IMR-90 (cell line): ENCODE measurements at regions not wholly inside any gene's neighbourhood (a gene's known extent, or its start where the extent isn't known, plus 50 kb on each side); places are given as distances from the start of the nearest gene placed in this dataset.
A peak's percentile ranks its signal among the peaks of the same experiment; 100 is the strongest.

Source experiments
- ATAC-seq: fragments of 200-7000 bp; cut with Tn5 transposase; 2 replicates; pipeline ENCODE4 v1.9.1; 2020; ENCODE audit warnings: low read depth, mild to moderate bottlenecking, moderate library complexity
- BruUV-seq: library from RNA; stranded (reverse); fragments of 400-500 nt; replicated peaks from 2 replicates; lab custom pipeline; 2021; lab: Mats Ljungman, UMichigan
- CTCF ChIA-PET: fragments of 300-600 bp; formaldehyde crosslinking; extraction: SDS; loops from one replicate; lab custom pipeline; 2021; ENCODE audit warnings: antibody characterized with exemption; lab: Yijun Ruan, JAX
- POLR2A ChIA-PET: fragments of 300-600 bp; sonication (Branson Sonifier 250); formaldehyde crosslinking; loops from one replicate; lab custom pipeline; 2022; ENCODE audit warnings: antibody characterized with exemption; ENCODE audit not compliant: unreplicated experiment; lab: Charles Lee
- DNase-seq: peaks from one replicate; pipeline ENCODE4 v3.0.0; 2013
- H2AFZ ChIP-seq: replicated peaks from 2 replicates; pipeline ENCODE3; 2013; ENCODE audit warnings: low read length, mild to moderate bottlenecking; ENCODE audit not compliant: poor library complexity
- H2AK5ac ChIP-seq: 2 replicates; pipeline ENCODE4 v1.6.1; 2013; ENCODE audit warnings: low read depth, low read length, inconsistent platforms
- H2AK9ac ChIP-seq: replicated peaks from 2 replicates; pipeline ENCODE3; 2013; ENCODE audit warnings: mild to moderate bottlenecking, low read depth, low read length, moderate library complexity; ENCODE audit not compliant: poor library complexity
- H2BK120ac ChIP-seq: 2 replicates; pipeline ENCODE4 v1.6.1; 2013; ENCODE audit warnings: low read depth, low read length, inconsistent platforms
- H2BK15ac ChIP-seq: 3 replicates; pipeline ENCODE4 v1.6.1; 2013; ENCODE audit warnings: low read depth, low read length, inconsistent platforms
- H2BK20ac ChIP-seq: 2 replicates; pipeline ENCODE4 v1.6.1; 2013; ENCODE audit warnings: low read depth, mild to moderate bottlenecking, inconsistent platforms, low read length, moderate library complexity
- H2BK5ac ChIP-seq: 2 replicates; pipeline ENCODE4 v1.6.1; 2013; ENCODE audit warnings: mild to moderate bottlenecking, low read depth, low read length, inconsistent platforms; ENCODE audit not compliant: poor library complexity, severe bottlenecking
- H3K14ac ChIP-seq: replicated peaks from 2 replicates; pipeline ENCODE4 v1.6.1; 2013; ENCODE audit warnings: low read depth, low read length, inconsistent platforms
- H3K18ac ChIP-seq: 2 replicates; pipeline ENCODE4 v1.6.1; 2013; ENCODE audit warnings: low read depth, low read length, control low read depth
- H3K23ac ChIP-seq: 2 replicates; pipeline ENCODE4 v1.6.1; 2013; ENCODE audit warnings: low read depth, low read length, inconsistent platforms
- H3K27ac ChIP-seq: 2 replicates; pipeline ENCODE4 v1.5.1; 2013; ENCODE audit warnings: mild to moderate bottlenecking, control low read depth, low read length; ENCODE audit not compliant: insufficient read depth
- H3K27me3 ChIP-seq: 2 replicates; pipeline ENCODE4 v1.6.1; 2013; ENCODE audit warnings: low read length; ENCODE audit not compliant: control insufficient read depth, insufficient read depth
- H3K36me3 ChIP-seq: 2 replicates; pipeline ENCODE4 v1.6.1; 2013; ENCODE audit warnings: low read length, mixed read lengths; ENCODE audit not compliant: control insufficient read depth, insufficient read depth
- H3K4ac ChIP-seq: 2 replicates; pipeline ENCODE4 v1.6.1; 2013; ENCODE audit warnings: low read depth, low read length, inconsistent platforms
- H3K4me1 ChIP-seq: 2 replicates; pipeline ENCODE4 v1.6.1; 2013; ENCODE audit warnings: low read length, mixed read lengths; ENCODE audit not compliant: control insufficient read depth, insufficient read depth
- H3K4me2 ChIP-seq: 2 replicates; pipeline ENCODE4 v1.6.1; 2013; ENCODE audit warnings: low read depth, mild to moderate bottlenecking, control low read depth, low read length, moderate library complexity
- H3K4me3 ChIP-seq: 2 replicates; pipeline ENCODE4 v1.5.1; 2013; ENCODE audit warnings: low read depth, mild to moderate bottlenecking, control low read depth, low read length, moderate library complexity; ENCODE audit not compliant: insufficient read depth
- H3K56ac ChIP-seq: 2 replicates; pipeline ENCODE4 v1.6.1; 2013; ENCODE audit warnings: low read length, inconsistent platforms; ENCODE audit not compliant: insufficient read depth; ENCODE audit errors: extremely low read depth
- H3K79me1 ChIP-seq, 2 experiments: 2 replicates each; pipeline ENCODE4 v1.6.1; 2013; ENCODE audit warnings: low read length in 2 of 2, inconsistent platforms in 1 of 2, low read depth in 1 of 2
- H3K9ac ChIP-seq: 2 replicates; pipeline ENCODE4 v1.6.1; 2013; ENCODE audit warnings: low read depth, low read length, control low read depth
- H3K9me1 ChIP-seq: 2 replicates; pipeline ENCODE4 v1.6.1; 2013; ENCODE audit warnings: low read length, inconsistent platforms; ENCODE audit not compliant: insufficient read depth
- H3K9me3 ChIP-seq: 2 replicates; pipeline ENCODE4 v1.6.1; 2013; ENCODE audit warnings: low read length; ENCODE audit not compliant: control insufficient read depth, insufficient read depth
- H4K20me1 ChIP-seq: 2 replicates; pipeline ENCODE4 v1.6.1; 2013; ENCODE audit warnings: low read length, inconsistent platforms; ENCODE audit not compliant: insufficient read depth
- H4K5ac ChIP-seq: 2 replicates; pipeline ENCODE4 v1.6.1; 2013; ENCODE audit warnings: mild to moderate bottlenecking, low read depth, low read length, control low read depth
- H4K8ac ChIP-seq, 2 experiments: 2 replicates each; pipeline ENCODE4 v1.6.1; 2013; ENCODE audit warnings: low read depth in 2 of 2, low read length in 2 of 2, control low read depth in 1 of 2, inconsistent platforms in 1 of 2
- H4K91ac ChIP-seq: 2 replicates; pipeline ENCODE4 v1.6.1; 2013; ENCODE audit warnings: low read depth, low read length, inconsistent platforms; ENCODE audit not compliant: insufficient read depth
- BHLHE40 ChIP-seq: fragments of 150-350 bp; IDR thresholded peaks from 2 replicates; pipeline ENCODE4 v1.6.1; 2016; ENCODE audit warnings: mild to moderate bottlenecking, low read depth, low read length
- CEBPB ChIP-seq: IDR thresholded peaks from 2 replicates; pipeline ENCODE4 v1.6.1; 2012; ENCODE audit warnings: low read depth, low read length, improper control_type of control experiment
- FOS ChIP-seq: fragments of 150-350 bp; IDR thresholded peaks from 2 replicates; pipeline ENCODE4 v1.6.1; 2016; ENCODE audit warnings: low read depth, low read length
- POLR2A ChIP-seq: IDR thresholded peaks from 2 replicates; pipeline ENCODE4 v1.6.1; 2012; ENCODE audit warnings: mild to moderate bottlenecking, low read depth, low read length
- RAD21 ChIP-seq: IDR thresholded peaks from 2 replicates; pipeline ENCODE4 v1.6.1; 2012; ENCODE audit warnings: low read length, improper control_type of control experiment
- RCOR1 ChIP-seq: IDR thresholded peaks from 2 replicates; pipeline ENCODE4 v1.6.1; 2012; ENCODE audit warnings: mild to moderate bottlenecking, low read length, improper control_type of control experiment; ENCODE audit not compliant: insufficient replicate concordance
- SMC3 ChIP-seq: fragments of 150-350 bp; IDR thresholded peaks from 2 replicates; pipeline ENCODE4 v1.6.1; 2016; ENCODE audit warnings: low read depth, mild to moderate bottlenecking, antibody characterized with exemption, low read length, moderate library complexity
- WGBS, 2 experiments: methylation state at CpG; one replicate each; pipeline versions ENCODE4 v1.1.5 to v1.1.7; 2013; ENCODE audit warnings: missing lambda C conversion rate in 2 of 2; ENCODE audit not compliant: insufficient read length in 1 of 2; ENCODE audit errors: extremely low coverage in 2 of 2; 5-methylcytosine and 5-hydroxymethylcytosine counted together
- dilution Hi-C: fragments of 300-500 bp; cut with HindIII; formaldehyde crosslinking; loops from one replicate; pipeline ENCODE4 v1.14.3; 2018; ENCODE audit warnings: low sequenced_read_pairs; ENCODE audit not compliant: unreplicated experiment
- in situ Hi-C: fragments of 300-500 bp; cut with MboI; formaldehyde crosslinking; loops from 3 replicates; pipeline ENCODE4 v1.14.3; 2019; ENCODE audit warnings: low sequenced_read_pairs, inconsistent platforms, mixed read lengths
- intact Hi-C: fragments of 100-400 bp; cut with micrococcal nuclease; formaldehyde crosslinking; loops from 2 replicates; pipeline ENCODE4 v1.10.0; 2022
- TF ChIP-seq, protein P1 (sequence below): conservative IDR thresholded peaks from 2 replicates; pipeline ENCODE4 v1.5.1; 2012; ENCODE audit warnings: mild to moderate bottlenecking, low read depth, low read length, improper control_type of control experiment

- no peak overlapping the region for H3K18ac ChIP-seq
- H3K79me1 ChIP-seq = no peaks in the 10 kb centered on the region
- CTCF ChIA-PET = interaction anchor here (1.0 kb wide), 1 partner anchor 10 kb away, joined by 4 read pairs; no protein-coding TSS in a partner anchor
- H3K23ac ChIP-seq = no peak overlapping the region
- H2AK5ac ChIP-seq = no peak overlapping the region
- H3K4me2 ChIP-seq = no peak overlapping the region
- intact Hi-C loops = no loop called here
- H3K9ac ChIP-seq = no peak overlapping the region
- no peaks in the 10 kb centered on the region for H4K20me1 ChIP-seq
- in situ Hi-C loops = no loop called here
- no peak overlapping the region for H2BK15ac ChIP-seq
- no peak overlapping the region for H3K27ac ChIP-seq
- no CpG with 5 or more reads among the region's 3 CpGs for WGBS, 2 experiments
- no peak overlapping the region for H3K56ac ChIP-seq
- DNase-seq (peak; percentile 43), ATAC-seq (peak; percentile 57)
- no peak overlapping the region for H3K14ac ChIP-seq
- no peak overlapping the region for H4K8ac ChIP-seq
- no peak overlapping the region for H2AFZ ChIP-seq
- H3K9me3 ChIP-seq = no peaks in the 10 kb centered on the region
- TF ChIP-seq, protein P1, sequence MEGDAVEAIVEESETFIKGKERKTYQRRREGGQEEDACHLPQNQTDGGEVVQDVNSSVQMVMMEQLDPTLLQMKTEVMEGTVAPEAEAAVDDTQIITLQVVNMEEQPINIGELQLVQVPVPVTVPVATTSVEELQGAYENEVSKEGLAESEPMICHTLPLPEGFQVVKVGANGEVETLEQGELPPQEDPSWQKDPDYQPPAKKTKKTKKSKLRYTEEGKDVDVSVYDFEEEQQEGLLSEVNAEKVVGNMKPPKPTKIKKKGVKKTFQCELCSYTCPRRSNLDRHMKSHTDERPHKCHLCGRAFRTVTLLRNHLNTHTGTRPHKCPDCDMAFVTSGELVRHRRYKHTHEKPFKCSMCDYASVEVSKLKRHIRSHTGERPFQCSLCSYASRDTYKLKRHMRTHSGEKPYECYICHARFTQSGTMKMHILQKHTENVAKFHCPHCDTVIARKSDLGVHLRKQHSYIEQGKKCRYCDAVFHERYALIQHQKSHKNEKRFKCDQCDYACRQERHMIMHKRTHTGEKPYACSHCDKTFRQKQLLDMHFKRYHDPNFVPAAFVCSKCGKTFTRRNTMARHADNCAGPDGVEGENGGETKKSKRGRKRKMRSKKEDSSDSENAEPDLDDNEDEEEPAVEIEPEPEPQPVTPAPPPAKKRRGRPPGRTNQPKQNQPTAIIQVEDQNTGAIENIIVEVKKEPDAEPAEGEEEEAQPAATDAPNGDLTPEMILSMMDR = no peak
- no peak for TF ChIP-seq POLR2A
- TF ChIP-seq CEBPB = peak; percentile 85
- no peak for TF ChIP-seq RCOR1
- no peak for TF ChIP-seq FOS
- no peak for TF ChIP-seq BHLHE40
- TF ChIP-seq RAD21 = no peak
- no peak for TF ChIP-seq SMC3
- no peak overlapping the region for H4K5ac ChIP-seq
- no peaks in the 10 kb centered on the region; the same call in none of the 2 replicates for H3K9me1 ChIP-seq
- H3K4me1 ChIP-seq = peaks cover 3% of the 10 kb centered on the region
- no peak overlapping the region for H2BK5ac ChIP-seq
- dilution Hi-C loops = no loop called here
- H3K36me3 ChIP-seq = no peaks in the 10 kb centered on the region
- no TSS peak for BruUV-seq
- H2AK9ac ChIP-seq = no peak overlapping the region
- H3K4ac ChIP-seq = no peak overlapping the region
- H4K91ac ChIP-seq = no peak overlapping the region
- no peaks in the 10 kb centered on the region for H3K27me3 ChIP-seq
- POLR2A ChIA-PET = no interaction called here
- no peak overlapping the region; the same call in 1 of the 2 replicates for H2BK20ac ChIP-seq
- peak overlapping the region; percentile 11; the same call in 1 of the 2 replicates for H2BK120ac ChIP-seq
- H3K4me3 ChIP-seq = no peak overlapping the region
Observed at GRCh38 chr5:58235299-58235698, 224.6 kb downstream of the PLK2 start.
